ENCODE measurements at regions not wholly inside any gene's neighbourhood (a gene's known extent, or its start where the extent isn't known, plus 50 kb on each side); places are given as distances from the start of the nearest gene placed in this dataset.
A peak's percentile ranks its signal among the peaks of the same experiment; 100 is the strongest.

GRCh38 chr1:191888996-191889622 lies 269.2 kb upstream of the RGS18 start:
- no peak for TF ChIP-seq CTCF (IDR thresholded peaks at IDR 0.05; ENCODE audit: insufficient read depth, low read depth, low read length)
- DNase-seq (ENCODE audit: low read depth) = peak; percentile 7
- H3K4me3 ChIP-seq (ENCODE audit: low read depth, low read length) = no peak overlapping the region

DNA sequence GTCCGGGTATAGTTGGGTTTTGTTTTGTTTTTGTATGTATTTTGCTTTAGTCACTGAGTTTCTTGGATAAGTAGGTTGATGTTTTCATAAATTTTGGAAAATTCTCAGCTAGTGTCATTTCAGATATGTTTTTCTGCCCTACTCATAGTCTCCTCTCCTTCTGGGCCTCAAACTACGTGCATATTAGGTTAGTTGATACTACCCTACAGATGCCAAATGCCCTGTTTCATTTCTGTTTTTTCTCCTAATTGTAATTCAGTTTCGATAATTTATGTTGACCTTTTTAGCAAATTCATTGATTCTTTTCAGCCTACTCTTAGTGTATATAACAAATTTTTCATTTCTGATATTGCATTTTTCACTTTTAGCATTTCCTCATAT lies 268.6 kb upstream of the RGS18 start:
- TF ChIP-seq CTCF (IDR thresholded peaks at IDR 0.05; ENCODE audit: insufficient read depth, low read depth, low read length) = no peak
- H3K4me3 ChIP-seq (ENCODE audit: low read depth, low read length) = no peak overlapping the region
- DNase-seq (ENCODE audit: low read depth) = no peak

GRCh38 chr1:191890433-191891088 lies 267.7 kb upstream of the RGS18 start:
- no peak for TF ChIP-seq CTCF (IDR thresholded peaks at IDR 0.05; ENCODE audit: insufficient read depth, low read depth, low read length)
- H3K4me3 ChIP-seq (ENCODE audit: low read depth, low read length) = no peak overlapping the region
- DNase-seq (ENCODE audit: low read depth) = no peak

DNA sequence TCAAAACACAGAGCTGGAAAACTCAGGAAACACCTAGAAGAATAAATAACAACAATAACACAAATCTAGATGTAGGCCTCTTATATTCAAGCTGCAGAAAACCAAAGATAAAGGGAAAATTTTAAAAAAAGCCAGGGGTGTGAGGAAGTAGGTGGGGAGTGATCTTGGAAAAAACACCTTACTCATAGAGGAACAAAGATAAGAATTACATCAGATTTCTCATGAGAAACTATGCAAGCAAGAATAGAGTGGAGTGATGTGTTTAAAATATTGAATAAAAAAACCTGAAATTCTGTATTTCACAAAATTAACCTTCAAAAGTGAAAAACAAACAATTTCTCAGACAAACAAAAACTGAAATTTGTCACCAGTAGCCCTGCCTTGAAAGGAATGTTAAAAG lies 265.5 kb upstream of the RGS18 start:
- DNase-seq (ENCODE audit: low read depth) = no peak
- no peak overlapping the region for H3K4me3 ChIP-seq (ENCODE audit: low read depth, low read length)
- TF ChIP-seq CTCF (IDR thresholded peaks at IDR 0.05; ENCODE audit: insufficient read depth, low read depth, low read length) = no peak

DNA sequence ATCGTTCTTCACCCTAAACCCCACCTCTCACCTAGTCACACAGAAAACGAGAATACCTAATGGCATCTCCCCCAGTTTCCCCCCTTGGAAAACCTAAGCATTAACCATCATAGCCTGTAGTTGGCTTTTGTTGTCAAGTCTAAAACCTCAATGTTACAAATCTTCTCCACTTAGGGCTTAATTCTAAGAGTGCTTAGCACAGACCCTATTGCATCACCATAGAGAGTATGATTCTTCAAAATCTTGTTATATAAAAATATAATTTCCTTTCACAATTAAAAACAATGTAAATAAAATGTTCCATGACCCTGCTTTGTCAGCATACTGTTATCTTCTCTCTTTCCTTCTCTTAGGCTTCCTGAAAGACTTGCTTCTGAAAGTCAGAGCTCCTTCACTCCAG lies 263.2 kb upstream of the RGS18 start:
- no peak overlapping the region for H3K4me3 ChIP-seq (ENCODE audit: low read depth, low read length)
- DNase-seq (ENCODE audit: low read depth) = no peak
- TF ChIP-seq CTCF (IDR thresholded peaks at IDR 0.05; ENCODE audit: insufficient read depth, low read depth, low read length) = no peak

DNA sequence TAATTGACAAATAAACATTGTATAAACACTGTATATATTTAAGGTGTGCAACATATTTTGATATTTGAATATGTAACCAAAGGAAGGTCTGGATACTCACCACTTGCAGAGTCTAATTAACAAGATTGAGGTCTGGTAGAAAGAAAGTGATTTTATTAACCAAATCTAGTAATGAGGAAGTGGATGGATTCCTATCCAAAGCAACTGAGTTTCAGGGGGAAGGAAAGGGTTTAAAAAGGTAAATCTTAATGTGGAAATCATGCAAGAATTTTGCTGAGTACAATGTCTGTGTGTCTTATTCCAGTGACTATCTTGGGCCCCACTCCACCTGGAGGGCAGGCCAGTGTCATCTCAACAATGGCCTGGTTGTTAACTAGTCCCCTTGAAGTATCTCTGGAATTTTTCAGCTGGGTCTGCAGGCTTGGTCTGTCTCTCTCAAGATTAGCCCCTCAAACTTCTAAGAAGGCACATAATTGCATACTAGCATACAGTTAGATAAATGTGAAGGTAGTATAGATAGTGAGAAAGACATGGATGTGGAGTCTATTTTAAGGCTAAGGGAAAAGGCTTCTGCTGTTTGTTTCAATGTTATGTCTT lies 262.7 kb upstream of the RGS18 start:
- DNase-seq (ENCODE audit: low read depth) = no peak
- H3K4me3 ChIP-seq (ENCODE audit: low read depth, low read length) = no peak overlapping the region
- TF ChIP-seq CTCF (IDR thresholded peaks at IDR 0.05; ENCODE audit: insufficient read depth, low read depth, low read length) = no peak
